HG03045 (cell line): ENCODE measurements at regions not wholly inside any gene's neighbourhood (a gene's known extent, or its start where the extent isn't known, plus 50 kb on each side); places are given as distances from the start of the nearest gene placed in this dataset.

Experiments used
- ATAC-seq: cut with Tn5 transposase; IDR thresholded peaks from one replicate; pipeline ENCODE4 v1.9.1; 2021; ENCODE audit warnings: mild to moderate bottlenecking, moderate library complexity; ENCODE audit not compliant: unreplicated experiment

DNA sequence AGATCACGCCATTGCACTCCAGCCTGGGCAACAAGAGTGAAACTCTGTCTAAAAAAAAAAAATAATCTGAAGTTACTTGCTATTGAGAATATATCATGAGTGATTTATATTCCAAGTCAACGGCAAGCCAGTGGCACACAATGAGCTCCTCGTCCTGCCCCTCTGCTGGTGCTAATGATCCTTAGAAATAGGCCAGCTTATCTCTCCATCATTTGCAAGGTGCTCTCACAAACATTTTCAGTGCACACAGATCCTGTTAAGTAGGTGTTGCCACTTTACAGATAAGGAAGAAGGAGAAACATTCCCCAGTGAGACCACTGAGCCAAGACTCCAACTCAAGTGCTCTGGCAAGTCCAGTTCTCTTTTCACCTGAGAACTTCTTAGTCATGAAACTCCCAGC is 91.3 kb upstream of the GPR45 start:
- ATAC-seq, result no peak

DNA sequence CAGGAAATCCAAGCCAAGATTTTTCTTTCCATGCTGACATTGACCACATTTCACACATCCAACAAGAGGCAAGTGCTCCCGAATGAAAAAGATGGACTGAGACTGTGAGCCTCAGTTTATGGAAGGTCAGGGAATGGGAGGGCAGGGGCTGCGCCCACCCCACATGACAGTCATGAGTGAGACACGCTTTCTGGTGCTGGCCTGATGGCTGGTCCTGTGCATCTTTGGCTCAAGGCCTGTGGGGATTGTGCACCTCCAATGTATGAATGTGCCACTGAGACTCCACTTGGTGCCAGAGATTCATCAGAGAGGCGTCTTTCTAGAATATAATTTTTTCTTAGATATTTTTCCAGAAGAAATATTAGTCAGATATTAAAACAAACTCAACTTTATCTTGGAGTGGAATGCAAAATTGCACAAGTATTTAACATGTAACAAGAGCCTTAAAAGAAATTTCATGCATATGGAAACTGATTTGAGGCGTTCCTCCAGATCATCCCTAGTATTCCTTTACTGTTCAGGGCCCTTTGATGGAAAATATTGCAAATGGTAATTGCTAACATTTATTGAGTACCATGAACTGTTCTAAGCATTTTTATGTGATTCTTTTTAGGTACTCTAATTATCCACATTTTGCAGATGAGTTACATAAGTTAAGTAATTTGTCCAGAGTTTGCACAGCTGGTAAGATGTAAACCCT is 87.3 kb upstream of the GPR45 start:
- no peak for ATAC-seq

DNA sequence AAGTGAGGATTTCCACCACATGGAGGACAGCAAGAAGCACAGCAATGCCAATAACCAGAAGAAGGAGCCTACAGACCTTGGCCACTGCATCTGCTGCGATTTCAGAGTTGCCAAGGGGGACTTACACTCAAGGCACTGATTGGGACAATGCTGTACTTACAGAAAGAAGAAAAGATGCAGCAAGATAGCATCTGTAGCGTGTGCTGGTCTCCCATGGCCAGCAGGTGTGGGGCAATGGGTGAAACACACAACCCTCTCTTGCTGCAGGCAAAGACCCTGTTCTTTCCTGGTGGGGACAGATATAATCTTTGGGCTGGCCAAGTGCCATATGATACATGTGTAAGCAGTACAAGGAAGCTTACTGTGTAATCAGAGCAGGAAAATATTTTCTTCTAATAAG is 85.4 kb upstream of the GPR45 start:
- no peak for ATAC-seq

DNA sequence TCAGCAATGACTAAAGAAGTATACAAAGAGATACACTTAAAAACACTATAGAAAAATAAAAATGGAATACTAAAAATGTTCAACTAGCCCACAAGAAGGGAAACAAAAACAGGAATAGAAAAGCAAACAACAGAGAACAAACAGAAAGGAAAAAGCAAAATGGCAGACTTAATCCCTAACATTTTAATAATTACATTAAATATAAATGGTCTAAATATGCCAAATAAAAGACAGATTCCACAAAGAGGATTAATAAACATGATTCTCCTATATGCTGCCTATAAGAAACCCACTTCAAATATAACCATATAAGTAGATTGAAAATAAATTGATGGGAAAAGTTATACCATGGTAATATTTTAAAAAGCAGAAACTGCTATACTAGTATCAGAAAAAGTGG is 83.5 kb upstream of the GPR45 start:
- ATAC-seq, result no peak

DNA sequence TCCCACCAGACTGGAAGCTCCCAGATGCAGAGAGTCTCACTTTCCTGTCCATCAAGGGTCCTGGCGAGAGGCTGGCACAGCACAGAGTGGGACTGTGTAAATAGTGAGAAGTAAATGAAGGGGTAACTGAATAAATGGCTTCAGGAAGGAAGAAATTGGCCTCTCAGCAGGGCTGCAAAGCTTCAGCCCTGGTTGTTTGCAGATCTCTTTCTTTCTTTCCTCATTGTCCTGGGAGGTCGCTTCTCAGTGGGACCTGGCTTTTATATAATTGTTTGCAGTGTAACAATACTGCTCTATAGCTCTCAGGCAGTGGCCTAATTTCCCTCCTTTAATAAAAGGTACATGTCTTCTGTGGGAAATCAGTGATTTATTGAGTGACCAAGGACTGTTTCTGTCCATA is 74.9 kb upstream of the GPR45 start:
- ATAC-seq, result no peak

DNA sequence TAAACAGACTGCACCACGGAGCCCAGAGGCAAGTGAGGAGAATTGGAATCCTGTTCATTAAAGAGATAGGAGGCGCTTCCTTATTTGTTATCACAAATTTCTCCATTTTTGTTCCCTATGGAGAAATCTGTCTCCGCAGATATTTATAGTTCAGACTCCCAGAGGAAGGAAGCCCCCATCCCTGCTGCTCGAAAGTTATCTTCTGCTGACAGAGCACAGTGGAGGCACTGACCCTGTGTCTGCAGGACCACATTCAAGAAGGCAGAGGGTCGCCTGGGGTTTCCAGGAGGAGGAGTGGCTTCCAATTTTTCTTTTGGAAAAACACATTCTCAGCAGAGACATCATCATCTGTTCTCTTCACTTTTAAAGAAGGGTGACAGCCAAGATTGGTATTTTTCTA is 73.0 kb upstream of the GPR45 start:
- ATAC-seq, result no peak

DNA sequence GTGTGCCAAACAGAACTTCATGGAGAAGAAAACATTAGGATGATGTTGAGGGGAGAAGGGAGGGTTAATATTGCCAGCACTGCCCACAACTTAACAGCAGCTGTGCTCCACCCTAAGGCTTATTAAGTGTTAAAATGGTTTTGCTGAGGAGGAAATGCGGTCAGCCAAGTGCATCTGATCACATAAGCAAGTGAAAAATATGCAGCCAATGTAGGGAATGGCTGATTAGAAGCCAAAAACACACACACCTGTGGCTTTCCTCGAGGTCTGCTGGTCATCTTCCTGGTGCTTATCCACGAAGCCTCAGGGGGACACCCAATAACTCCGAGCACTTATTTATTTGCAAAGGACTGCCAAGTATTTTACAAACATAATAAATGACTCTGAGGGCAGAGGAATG is 66.3 kb upstream of the GPR45 start:
- no peak for ATAC-seq

DNA sequence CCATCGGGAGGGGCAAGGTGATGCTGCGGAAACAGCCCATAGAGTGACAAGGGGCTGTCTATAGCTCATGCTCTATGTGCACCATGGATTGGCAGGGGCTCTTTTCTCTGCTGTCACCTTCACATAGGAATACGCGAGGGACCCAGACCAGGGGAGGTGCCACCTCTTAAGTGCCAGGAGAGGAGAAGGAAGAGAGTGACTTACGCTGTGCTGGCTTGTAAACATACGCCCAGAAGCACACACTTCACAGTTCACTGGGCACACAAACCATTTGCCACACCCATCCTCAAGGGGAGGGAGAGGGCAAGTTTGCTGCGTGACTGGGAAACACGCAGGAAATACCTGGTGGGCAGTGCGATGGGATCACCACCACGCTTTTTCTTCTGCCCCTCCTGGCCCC is 65.1 kb upstream of the GPR45 start:
- no peak for ATAC-seq

DNA sequence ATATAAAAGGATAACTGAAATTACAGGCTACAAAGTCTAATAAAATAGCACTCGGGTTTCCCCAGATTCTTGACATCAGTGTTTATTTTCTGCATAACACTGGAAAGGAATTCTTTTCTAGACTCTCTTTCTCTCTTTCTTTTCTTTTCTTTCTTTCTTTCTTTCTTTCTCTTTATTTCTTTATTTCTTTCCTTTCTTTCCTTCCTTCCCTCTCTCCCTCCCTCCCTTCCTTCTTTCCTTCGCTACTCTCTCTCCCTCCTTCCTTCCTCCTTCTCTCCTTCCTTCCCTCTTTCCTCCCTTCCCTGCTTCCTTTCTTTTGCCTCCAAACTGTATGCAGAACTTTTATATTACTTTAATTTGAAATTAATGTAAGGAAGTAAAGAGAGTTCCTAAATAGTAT is 64.5 kb upstream of the GPR45 start:
- no peak for ATAC-seq

DNA sequence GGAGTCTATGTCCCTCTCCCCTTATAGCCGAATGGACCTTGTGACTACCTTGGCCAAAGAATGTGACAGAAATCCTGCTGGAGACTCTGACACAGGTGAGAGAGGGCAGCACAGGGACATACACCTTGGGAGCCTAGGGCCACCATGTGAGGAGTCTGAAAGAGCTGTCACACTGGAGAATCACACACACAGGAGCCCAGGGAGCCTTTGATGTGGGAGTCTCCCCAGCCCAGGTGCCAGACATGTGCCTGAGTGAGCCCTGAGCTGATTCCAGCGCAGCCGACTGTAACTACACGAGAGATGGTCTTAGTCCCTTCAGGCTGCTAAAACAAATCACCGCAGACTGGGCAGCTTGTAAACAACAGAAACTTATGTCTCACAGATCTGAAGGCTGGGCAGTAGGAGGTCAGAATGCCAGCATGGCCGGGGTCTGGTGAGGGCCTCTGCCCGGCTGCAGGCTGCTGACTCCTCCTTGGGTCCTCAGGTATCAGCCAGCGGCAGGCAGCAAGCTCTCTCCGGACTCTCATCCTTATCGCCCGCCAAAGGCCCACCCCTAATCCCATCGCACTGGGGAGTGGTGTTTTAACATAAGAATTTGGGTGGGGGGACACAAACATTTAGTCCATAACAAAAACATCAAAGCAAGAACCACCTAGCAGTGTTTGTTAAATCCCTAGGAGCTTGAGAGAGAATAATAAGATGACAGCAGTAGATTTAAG is 63.8 kb upstream of the GPR45 start:
- no peak for ATAC-seq

DNA sequence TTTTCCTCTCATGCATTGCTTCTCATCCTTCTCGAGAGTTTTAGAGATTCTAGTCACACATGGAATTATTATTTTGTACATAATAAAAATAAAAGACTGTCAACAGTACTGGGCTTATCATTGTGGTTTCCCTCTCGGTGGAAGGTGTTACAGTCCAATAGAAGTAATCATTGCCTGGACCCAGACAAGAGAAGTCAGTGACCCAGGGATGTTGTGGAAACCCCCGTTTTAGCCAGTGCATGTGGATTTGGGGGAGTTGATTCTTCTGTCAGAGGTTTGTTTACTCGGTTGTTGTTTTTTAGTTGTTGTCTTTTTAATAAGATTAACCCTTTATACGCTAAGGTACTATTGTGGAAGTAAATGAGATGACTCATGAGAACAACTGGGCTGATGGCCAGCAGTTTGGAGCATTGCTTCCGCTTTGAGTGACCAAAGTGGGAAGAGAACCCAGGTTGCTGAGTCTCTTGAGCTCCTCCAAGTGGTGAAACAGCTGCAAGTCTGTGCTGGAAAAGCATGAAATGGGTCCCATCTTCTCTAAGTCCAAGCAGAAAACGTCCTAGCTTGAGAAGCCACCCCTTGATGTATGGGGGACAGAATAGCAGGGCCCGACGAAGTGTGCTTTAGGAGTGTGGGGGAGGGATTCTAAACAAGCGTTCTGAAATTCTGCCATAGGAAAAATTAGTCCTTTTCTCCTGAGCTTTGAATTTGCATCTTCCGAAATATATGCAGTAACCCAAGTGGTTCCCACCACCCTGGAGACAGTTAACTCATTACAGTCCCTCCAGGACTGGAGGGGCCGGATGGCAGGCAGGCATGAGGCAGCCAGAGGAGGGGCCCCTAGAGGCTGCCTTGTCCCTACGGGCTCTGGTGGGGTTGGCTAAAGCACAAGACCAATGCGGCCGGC is 61.8 kb upstream of the GPR45 start:
- no peak for ATAC-seq

DNA sequence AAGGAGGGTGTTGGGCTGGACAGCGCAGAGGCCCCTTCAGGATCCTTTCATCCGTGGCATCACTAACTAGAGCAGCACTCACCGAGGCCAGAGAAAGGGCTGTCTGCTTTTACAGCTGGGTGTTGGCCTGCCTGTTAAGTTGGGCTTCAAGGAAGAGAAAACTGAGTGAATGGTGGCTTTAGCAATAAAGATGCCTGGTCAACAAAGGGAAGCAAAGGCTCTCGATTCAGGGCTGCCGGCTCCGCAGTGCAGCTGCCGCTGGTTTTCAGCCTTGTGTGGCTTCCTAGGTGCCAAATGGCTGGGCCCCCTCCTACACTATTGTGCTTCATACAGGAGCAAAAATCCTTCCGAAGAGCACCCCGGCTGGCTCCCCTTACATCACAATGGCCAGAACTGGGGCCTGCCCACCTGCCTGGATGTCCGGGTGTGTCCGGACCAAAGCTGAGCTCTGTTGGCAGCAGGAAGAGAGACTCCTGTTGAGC is 61.0 kb upstream of the GPR45 start:
- no peak for ATAC-seq

DNA sequence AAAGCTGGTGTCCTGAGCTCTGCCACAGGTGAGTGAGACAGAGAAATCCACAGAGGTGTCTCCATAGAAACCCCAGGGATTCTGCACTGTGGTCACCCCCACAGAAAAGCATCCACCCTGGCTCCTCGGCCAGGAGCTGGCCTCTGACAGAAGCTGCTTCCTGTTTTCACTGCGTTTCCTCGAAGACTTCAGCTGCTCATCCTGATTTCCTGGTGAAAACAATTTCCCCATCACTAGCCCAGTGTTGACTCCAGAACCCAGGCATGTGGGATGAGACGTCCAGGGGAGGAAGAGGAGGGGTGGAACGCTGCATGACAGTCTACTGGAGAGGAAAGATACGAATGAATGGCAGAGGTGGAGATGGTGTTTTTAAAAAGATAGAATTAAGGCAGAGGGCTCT is 60.3 kb upstream of the GPR45 start:
- no peak for ATAC-seq

DNA sequence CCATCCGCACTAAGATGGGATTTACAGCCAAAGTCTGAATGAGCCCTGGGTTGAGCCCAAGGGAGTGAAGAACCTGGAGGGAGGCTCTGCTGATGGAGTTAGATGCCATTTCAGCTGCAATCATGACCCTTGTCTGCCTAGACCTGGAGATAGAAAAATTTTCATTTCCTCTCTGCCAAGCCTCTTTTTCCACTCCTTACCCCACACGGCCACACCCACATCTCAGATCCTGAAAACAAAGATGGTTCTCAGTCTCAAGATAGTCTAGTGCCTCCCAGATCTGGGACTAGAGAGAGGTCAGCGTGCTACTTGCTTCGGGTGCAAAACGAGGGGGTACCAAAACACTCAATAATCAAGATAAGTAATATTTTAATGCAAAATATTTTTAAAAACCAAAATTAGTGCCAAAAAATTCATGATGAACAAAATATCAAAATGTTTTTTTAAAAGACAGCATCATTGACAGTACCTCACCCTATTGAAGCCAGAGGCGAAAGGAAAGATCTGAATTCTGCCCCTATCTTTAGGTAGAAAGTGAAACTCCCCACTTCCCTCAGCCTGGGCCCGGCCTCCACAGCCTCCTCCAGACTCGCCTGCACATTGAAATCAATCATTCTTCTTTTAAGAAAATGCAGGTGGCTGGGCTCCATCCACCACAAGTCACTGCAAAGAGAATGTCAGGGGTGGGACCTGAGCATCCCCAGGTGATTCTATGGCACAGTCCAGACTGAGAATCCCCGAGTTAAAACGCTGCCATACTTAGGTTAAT is 57.8 kb upstream of the GPR45 start:
- peak; percentile 48 for ATAC-seq

DNA sequence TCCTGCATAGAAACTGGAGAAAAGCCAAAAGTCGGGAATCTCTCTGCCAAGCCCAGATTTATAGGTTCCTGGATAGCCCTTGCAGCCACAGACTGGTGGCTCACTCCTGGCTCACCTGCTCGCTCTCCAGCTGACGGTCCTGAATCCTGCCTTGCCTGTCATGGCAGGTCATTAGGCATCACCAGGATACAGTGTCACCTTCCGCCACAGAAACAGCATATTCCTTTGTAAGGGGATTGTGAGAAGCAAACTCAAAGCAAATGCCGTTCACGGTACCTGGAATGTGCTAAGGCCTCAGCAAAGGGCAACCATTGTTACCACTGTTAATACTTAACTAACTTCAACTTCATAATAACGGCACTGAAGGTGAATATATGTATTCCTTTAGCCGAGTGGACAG is 57.1 kb upstream of the GPR45 start:
- ATAC-seq, result no peak

DNA sequence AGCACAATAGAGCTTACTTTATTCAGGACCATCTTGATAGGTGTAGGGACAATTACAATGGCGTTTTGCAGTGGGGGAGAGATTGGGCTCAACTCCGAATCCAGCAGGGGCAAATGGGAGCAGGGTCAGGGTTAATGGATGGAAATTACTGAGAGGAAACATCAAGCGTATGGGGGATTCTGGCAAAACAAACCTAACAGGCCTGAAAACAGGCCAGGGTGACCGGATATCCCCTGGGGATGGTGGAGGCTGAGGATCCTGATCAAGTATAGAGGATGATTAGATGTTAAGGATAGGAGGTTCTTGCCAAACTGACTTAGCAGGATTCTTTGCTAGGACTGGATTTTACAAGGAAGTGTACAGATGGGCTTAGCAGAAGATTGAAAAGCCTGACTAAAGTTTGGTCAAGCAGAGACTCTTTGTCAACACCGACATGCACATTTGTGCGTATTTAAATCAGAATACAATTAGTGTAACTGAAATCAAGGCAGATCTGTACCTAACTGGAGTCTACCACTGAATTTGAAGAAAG is 54.5 kb upstream of the GPR45 start:
- ATAC-seq, result no peak

DNA sequence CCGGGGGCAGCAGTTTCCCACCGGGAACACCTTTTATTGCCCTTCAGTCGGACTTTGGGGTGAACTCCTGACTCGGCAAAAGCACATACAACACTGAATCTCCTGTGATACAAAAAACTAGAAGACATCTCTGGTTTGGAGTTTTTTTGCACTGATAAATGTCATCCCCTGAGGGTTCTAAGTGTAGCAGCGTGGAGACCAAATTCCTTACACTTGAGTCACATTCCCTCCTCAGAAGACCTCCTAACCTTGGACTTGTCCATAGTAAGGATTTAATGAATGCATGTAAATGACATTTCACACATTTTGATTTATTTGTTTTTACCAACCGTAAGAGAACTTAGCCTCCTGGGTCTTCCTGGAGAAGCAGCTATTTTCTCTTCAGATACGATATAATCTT is 54.0 kb upstream of the GPR45 start:
- ATAC-seq, result no peak

DNA sequence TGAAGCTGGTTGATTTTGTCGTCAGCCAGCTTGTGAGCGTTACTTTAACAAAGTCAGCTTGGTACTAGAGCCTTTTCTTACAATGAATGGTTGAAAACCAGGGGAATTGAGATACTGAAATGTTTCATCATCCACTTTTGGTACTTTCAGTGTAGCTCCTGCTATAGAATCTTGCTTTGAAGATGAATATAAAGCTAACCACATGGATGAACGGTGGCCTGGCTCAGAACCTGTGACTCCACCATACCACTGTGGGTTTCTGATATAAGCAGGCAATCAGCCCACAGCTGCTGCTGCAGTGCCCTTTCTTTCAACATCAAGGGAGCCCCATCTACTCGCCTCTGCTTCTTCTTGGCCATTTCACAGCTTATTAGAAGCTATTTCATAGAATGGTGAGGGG is 53.2 kb upstream of the GPR45 start:
- no peak for ATAC-seq
